ENCODE measurements at regions not wholly inside any gene's neighbourhood (a gene's known extent, or its start where the extent isn't known, plus 50 kb on each side); places are given as distances from the start of the nearest gene placed in this dataset.

DNA sequence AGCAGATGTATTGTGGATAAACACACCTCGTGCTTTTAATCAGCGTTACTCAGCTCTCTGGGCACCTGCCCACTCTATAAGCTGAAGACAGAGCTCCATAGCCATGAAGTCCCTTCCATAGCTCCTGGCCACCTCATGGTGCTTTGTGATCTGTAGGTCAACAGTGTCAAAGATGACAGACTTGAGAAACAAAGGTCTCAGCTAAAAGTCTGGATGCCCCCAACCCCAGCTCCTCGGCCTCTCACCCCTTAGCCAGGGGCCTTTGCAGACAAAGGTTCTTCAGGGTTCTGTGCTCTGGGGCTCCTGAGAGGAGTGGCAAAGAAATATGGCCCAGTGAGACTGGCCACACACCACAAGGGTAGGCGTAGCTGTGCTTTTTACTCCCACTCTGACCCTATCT, 168.6 kb downstream of the KLF13 start:
- H3K4me1 ChIP-seq (ENCODE audit: control insufficient read depth in 3 of 3, insufficient read depth in 2 of 3, low read depth in 1 of 3, low read length in 2 of 3) = no peaks in the 10 kb centered on the region
- H3K27me3 ChIP-seq (ENCODE audit: control insufficient read depth in 3 of 3, insufficient read depth in 3 of 3, low read length in 3 of 3) = no peaks in the 10 kb centered on the region
- no peak for FAIRE-seq
- no peaks in the 10 kb centered on the region for H3K36me3 ChIP-seq (ENCODE audit: control insufficient read depth in 3 of 3, insufficient read depth in 2 of 3, low read depth in 1 of 3, low read length in 3 of 3)
- H3K27ac ChIP-seq (ENCODE audit: low read depth in 1 of 3, low read length in 2 of 3) = no peak overlapping the region
- H3K4me3 ChIP-seq (ENCODE audit: low read depth in 1 of 3, low read length in 3 of 3) = no peak overlapping the region
- no peak for DNase-seq
- peaks cover 0 to 3% of the 10 kb centered on the region in 2 donors for H3K9me3 ChIP-seq (ENCODE audit: control insufficient read depth in 2 of 2, insufficient read depth in 1 of 2, low read depth in 1 of 2, low read length in 1 of 2)
- 72 to 82% (median 74%) methylated on average over 4 of the region's 4 CpGs for WGBS, 3 donors

DNA sequence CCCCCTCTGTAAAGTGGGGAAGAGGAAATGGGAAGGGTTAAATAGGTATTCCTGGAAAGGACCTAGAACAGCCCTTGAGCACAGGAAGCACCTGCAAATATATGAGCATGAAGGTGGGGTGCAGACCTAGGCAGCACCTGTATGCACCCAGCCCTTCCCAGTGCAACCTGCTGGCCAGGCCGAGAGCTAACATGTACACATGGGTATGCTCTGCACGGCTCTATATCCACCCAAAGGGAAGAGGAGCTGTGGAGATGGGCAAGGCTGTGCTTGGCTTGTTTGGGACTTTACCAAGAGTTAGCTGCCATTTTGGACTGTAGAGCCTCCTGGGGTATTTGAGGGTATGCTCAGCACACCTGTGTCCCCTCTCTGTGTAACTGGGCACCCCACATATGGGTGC, 171.2 kb downstream of the KLF13 start:
- Histone ChIP-seq H3K27me3 (ENCODE audit: control insufficient read depth in 3 of 3, insufficient read depth in 3 of 3, low read length in 3 of 3) (no peaks in the 10 kb centered on the region), H3K27ac (ENCODE audit: low read depth in 1 of 3, low read length in 2 of 3) (no peak overlapping the region), H3K9me3 (ENCODE audit: control insufficient read depth in 2 of 2, insufficient read depth in 1 of 2, low read depth in 1 of 2, low read length in 1 of 2) (peaks cover 0 to 1% of the 10 kb centered on the region in 2 donors), H3K4me1 (ENCODE audit: control insufficient read depth in 3 of 3, insufficient read depth in 2 of 3, low read depth in 1 of 3, low read length in 2 of 3) (no peaks in the 10 kb centered on the region), H3K4me3 (ENCODE audit: low read depth in 1 of 3, low read length in 3 of 3) (no peak overlapping the region), H3K36me3 (ENCODE audit: control insufficient read depth in 3 of 3, insufficient read depth in 2 of 3, low read depth in 1 of 3, low read length in 3 of 3) (no peaks in the 10 kb centered on the region)
- 73 to 82% (median 81%) methylated on average over 2 of the region's 2 CpGs for WGBS, 3 donors
- DNase-seq = no peak
- FAIRE-seq = no peak

DNA sequence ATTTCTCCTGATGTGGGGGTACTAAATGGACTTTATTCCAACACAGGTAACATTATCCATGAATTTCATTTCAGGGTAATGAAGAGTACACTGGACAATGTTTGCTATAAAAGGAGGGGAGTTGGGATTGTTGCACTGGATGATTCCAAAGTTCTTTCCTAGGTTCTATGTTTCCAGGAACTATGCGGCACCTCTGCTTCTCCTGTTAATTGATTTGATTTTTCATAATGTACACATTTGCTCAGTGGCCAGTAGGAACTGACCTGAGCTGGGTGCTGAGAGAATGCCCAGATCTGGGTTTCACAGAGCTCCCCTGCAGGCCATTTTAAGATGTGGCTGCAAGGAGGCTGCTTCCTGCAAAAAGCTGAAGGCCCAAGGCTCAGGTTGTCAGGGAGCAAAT, 171.7 kb downstream of the KLF13 start:
- Histone ChIP-seq H3K9me3 (ENCODE audit: control insufficient read depth in 2 of 2, insufficient read depth in 1 of 2, low read depth in 1 of 2, low read length in 1 of 2) (no peaks in the 10 kb centered on the region), H3K4me3 (ENCODE audit: low read depth in 1 of 3, low read length in 3 of 3) (no peak overlapping the region), H3K27me3 (ENCODE audit: control insufficient read depth in 3 of 3, insufficient read depth in 3 of 3, low read length in 3 of 3) (no peaks in the 10 kb centered on the region), H3K4me1 (ENCODE audit: control insufficient read depth in 3 of 3, insufficient read depth in 2 of 3, low read depth in 1 of 3, low read length in 2 of 3) (no peaks in the 10 kb centered on the region), H3K36me3 (ENCODE audit: control insufficient read depth in 3 of 3, insufficient read depth in 2 of 3, low read depth in 1 of 3, low read length in 3 of 3) (no peaks in the 10 kb centered on the region), H3K27ac (ENCODE audit: low read depth in 1 of 3, low read length in 2 of 3) (no peak overlapping the region)
- no peak for DNase-seq
- 33 to 71% (median 56%) methylated on average over 1 of the region's 1 CpG for WGBS, 3 donors
- FAIRE-seq = no peak

DNA sequence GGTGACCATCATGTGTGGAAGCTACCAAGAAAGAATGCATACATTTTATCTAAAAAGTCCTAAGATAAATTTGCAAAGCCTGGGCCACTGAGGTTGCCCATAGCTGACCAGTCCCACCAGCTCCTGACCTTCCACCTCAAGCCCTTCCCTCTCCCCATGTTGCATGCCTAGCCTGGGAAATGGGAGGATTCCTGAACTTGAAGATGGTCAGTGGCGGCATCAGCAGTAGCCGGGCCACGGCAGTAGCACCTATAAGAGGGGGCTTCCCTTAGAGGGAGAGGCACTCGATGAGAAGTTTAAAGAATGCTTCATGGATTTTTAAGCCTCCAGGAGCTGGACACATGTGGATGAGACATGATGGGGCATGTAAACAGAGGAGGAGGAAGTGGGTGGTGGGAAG, 172.1 kb downstream of the KLF13 start:
- FAIRE-seq = no peak
- H3K27ac ChIP-seq (ENCODE audit: low read depth in 1 of 3, low read length in 2 of 3) = no peak overlapping the region
- WGBS, 3 donors = 83 to 90% (median 85%) methylated on average over 4 of the region's 4 CpGs

DNA sequence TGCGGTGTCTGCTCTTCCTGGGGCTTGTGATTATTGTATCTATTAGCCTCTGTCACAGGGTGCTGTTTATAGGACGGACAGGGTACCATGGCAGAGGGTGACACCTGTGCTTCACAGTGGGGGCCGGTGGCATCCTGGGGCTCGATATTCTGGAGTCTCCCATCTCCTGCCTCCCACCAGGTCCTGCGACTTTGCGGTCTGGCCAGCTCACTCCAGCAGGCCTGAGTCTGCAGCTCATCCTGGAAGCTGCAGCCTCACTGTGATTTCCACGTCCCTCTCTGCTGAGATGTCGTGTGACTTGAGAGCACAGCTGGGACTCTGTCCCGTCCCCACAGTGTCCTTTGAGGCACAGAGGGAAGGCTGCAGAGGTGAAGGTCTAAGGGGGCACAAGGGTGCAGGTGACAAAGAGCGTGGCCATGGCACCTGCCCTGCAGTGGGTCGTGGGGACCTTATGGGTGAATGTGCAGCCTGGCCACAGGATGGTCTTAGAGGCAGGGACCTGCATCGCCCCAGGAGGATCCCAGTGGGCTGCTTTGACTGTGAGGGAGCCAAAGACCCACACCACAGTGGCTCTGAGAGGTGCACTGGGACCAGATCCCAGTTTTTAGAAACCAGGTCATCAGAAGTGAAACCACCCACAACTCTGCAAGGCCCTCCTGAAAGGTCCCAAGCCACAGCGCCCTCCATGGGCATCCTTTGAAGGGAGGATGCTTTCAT, 172.8 kb downstream of the KLF13 start:
- Histone ChIP-seq H3K27me3 (ENCODE audit: control insufficient read depth in 3 of 3, insufficient read depth in 3 of 3, low read length in 3 of 3) (peaks cover 0 to 1% (median 0%) of the 10 kb centered on the region in 3 donors), H3K4me1 (ENCODE audit: control insufficient read depth in 3 of 3, insufficient read depth in 2 of 3, low read depth in 1 of 3, low read length in 2 of 3) (no peaks in the 10 kb centered on the region), H3K27ac (ENCODE audit: low read depth in 1 of 3, low read length in 2 of 3) (no peak overlapping the region), H3K9me3 (ENCODE audit: control insufficient read depth in 2 of 2, insufficient read depth in 1 of 2, low read depth in 1 of 2, low read length in 1 of 2) (no peaks in the 10 kb centered on the region), H3K36me3 (ENCODE audit: control insufficient read depth in 3 of 3, insufficient read depth in 2 of 3, low read depth in 1 of 3, low read length in 3 of 3) (no peaks in the 10 kb centered on the region), H3K4me3 (ENCODE audit: low read depth in 1 of 3, low read length in 3 of 3) (no peak overlapping the region)
- FAIRE-seq (no peak), DNase-seq (no peak)
- WGBS, 3 donors = 84 to 87% (median 84%) methylated on average over 13 of the region's 13 CpGs

More for the DNA sequence above, 172.1 kb downstream of the KLF13 start:
- no peaks in the 10 kb centered on the region for H3K9me3 ChIP-seq (ENCODE audit: control insufficient read depth in 2 of 2, insufficient read depth in 1 of 2, low read depth in 1 of 2, low read length in 1 of 2)
- DNase-seq = no peak
- H3K27me3 ChIP-seq (ENCODE audit: control insufficient read depth in 3 of 3, insufficient read depth in 3 of 3, low read length in 3 of 3) = no peaks in the 10 kb centered on the region
- no peaks in the 10 kb centered on the region for H3K4me1 ChIP-seq (ENCODE audit: control insufficient read depth in 3 of 3, insufficient read depth in 2 of 3, low read depth in 1 of 3, low read length in 2 of 3)
- no peak overlapping the region for H3K4me3 ChIP-seq (ENCODE audit: low read depth in 1 of 3, low read length in 3 of 3)
- H3K36me3 ChIP-seq (ENCODE audit: control insufficient read depth in 3 of 3, insufficient read depth in 2 of 3, low read depth in 1 of 3, low read length in 3 of 3) = no peaks in the 10 kb centered on the region

DNA sequence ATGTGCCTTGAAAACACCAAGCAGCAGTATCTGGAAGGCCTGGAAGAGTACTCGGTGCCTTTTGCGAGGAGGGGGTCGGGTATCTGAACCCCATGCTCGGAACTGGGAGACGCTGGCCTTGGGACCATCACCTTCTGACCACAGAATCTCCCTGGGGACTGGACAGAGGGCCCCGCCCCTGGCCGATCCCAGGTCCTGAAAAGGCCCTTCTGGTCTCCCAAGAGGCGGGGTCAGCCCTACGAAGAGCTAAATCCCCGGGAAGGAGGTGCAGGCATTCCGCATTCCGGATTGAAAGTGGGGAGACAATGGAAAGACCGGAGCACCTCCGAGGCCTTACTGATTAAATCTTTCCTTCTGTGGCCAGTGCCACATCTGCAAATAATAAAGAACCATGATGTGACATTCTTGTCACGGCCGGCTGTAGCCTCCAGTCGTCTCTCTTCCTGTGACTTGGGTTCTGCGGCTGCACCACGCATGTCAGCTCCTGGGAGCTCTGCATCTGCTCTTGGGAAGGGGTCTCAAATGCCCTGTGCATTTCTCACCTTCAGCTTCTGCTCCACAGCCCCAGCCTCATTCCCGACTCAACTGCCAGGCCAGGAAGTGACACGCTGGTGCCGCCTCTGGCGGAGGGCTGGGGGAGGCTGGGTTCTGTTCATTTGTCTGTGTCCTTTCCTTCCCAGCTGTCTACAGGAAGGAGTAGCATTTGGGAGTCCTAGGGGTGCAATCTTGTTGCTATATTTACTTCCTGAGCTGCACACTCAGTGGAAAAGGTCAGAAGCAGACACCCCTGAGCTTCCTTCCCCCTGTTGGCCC, 173.5 kb downstream of the KLF13 start:
- H3K4me3 ChIP-seq (ENCODE audit: low read depth in 1 of 3, low read length in 3 of 3) = no peak overlapping the region
- no peak for FAIRE-seq
- WGBS, 3 donors = 80 to 88% (median 87%) methylated on average over 23 of the region's 23 CpGs
- no peaks in the 10 kb centered on the region for H3K4me1 ChIP-seq (ENCODE audit: control insufficient read depth in 3 of 3, insufficient read depth in 2 of 3, low read depth in 1 of 3, low read length in 2 of 3)
- H3K27ac ChIP-seq (ENCODE audit: low read depth in 1 of 3, low read length in 2 of 3) = no peak overlapping the region
- DNase-seq = no peak
- peaks cover 0 to 3% (median 0%) of the 10 kb centered on the region in 3 donors for H3K27me3 ChIP-seq (ENCODE audit: control insufficient read depth in 3 of 3, insufficient read depth in 3 of 3, low read length in 3 of 3)
- H3K9me3 ChIP-seq (ENCODE audit: control insufficient read depth in 2 of 2, insufficient read depth in 1 of 2, low read depth in 1 of 2, low read length in 1 of 2) = no peaks in the 10 kb centered on the region
- H3K36me3 ChIP-seq (ENCODE audit: control insufficient read depth in 3 of 3, insufficient read depth in 2 of 3, low read depth in 1 of 3, low read length in 3 of 3) = no peaks in the 10 kb centered on the region

DNA sequence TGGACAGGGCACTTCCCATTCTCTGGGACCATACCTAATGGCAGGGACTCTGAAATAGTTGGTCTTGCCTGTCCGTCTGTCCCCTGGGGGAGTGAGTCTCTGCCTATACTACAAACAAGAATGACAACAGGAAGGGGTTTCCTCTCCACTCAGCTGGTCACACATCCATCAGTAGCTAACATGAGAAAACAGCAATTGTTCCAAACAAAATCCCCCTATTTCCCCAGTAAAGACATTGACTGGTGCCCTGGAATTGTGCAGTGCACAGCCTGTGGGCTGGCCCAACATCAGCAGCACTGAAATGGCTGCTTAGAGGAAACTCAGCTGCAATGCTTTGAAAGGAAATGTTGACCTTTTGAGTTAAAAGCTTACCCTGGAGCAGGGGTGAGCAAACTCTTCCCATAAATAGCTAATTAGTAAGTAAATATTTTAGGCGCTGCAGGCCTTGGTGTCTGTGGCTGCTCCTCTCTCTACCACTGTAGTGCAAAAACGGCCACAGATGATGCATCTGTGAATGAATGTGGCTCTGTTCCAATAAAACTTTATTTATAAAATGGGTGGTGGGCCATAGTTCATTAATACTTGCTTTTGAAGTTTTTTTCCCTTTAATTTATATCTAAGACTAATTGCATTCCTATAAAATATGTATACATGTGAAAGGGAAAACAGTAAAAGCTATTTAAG, 174.3 kb downstream of the KLF13 start:
- H3K27me3 ChIP-seq (ENCODE audit: control insufficient read depth in 3 of 3, insufficient read depth in 3 of 3, low read length in 3 of 3) = peaks cover 0 to 3% (median 0%) of the 10 kb centered on the region in 3 donors
- H3K4me1 ChIP-seq (ENCODE audit: control insufficient read depth in 3 of 3, insufficient read depth in 2 of 3, low read depth in 1 of 3, low read length in 2 of 3) = no peaks in the 10 kb centered on the region
- H3K36me3 ChIP-seq (ENCODE audit: control insufficient read depth in 3 of 3, insufficient read depth in 2 of 3, low read depth in 1 of 3, low read length in 3 of 3) = no peaks in the 10 kb centered on the region
- 58 to 69% (median 68%) methylated on average over 3 of the region's 3 CpGs for WGBS, 3 donors
- no peak for FAIRE-seq
- no peak overlapping the region for H3K4me3 ChIP-seq (ENCODE audit: low read depth in 1 of 3, low read length in 3 of 3)
- no peak overlapping the region for H3K27ac ChIP-seq (ENCODE audit: low read depth in 1 of 3, low read length in 2 of 3)
- no peak for DNase-seq
- H3K9me3 ChIP-seq (ENCODE audit: control insufficient read depth in 2 of 2, insufficient read depth in 1 of 2, low read depth in 1 of 2, low read length in 1 of 2) = no peaks in the 10 kb centered on the region

DNA sequence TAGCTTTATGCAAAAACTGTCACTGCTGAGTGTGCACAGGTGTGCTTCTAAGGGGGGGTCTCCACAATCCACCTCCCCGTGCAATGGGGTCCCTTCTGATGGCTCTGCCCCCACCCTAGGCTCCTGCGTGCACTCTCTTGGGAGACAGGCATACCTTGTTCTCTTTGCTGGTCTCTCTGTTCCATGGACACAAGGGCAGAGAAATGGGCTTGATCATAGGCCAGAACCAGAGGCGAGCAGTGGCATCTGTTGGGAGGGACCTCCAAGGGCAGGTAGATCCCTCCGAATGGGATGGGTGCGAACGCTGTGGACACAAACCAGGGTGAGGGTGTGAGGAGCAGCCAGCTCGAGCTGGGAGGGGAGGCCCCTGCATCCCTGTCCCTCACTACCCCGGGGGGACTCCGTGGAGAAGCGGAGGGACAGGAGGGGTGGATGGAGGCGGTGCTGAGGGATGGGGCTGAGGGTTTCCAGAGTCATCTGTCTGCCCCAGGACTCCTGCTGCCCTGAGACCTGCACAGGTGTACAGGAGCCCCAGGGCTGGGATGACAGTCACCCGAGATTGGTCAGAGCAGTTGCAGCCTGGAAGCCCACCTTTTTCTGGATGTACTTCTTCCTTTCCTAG, 175.0 kb downstream of the KLF13 start:
- no peak overlapping the region for H3K4me3 ChIP-seq (ENCODE audit: low read depth in 1 of 3, low read length in 3 of 3)
- no peak for DNase-seq
- 89 to 91% (median 89%) methylated on average over 12 of the region's 12 CpGs for WGBS, 3 donors
- no peaks in the 10 kb centered on the region for H3K4me1 ChIP-seq (ENCODE audit: control insufficient read depth in 3 of 3, insufficient read depth in 2 of 3, low read depth in 1 of 3, low read length in 2 of 3)
- H3K27me3 ChIP-seq (ENCODE audit: control insufficient read depth in 3 of 3, insufficient read depth in 3 of 3, low read length in 3 of 3) = peaks cover 0 to 3% (median 0%) of the 10 kb centered on the region in 3 donors
- no peak overlapping the region for H3K27ac ChIP-seq (ENCODE audit: low read depth in 1 of 3, low read length in 2 of 3)
- no peak for FAIRE-seq
- no peaks in the 10 kb centered on the region for H3K9me3 ChIP-seq (ENCODE audit: control insufficient read depth in 2 of 2, insufficient read depth in 1 of 2, low read depth in 1 of 2, low read length in 1 of 2)
- no peaks in the 10 kb centered on the region for H3K36me3 ChIP-seq (ENCODE audit: control insufficient read depth in 3 of 3, insufficient read depth in 2 of 3, low read depth in 1 of 3, low read length in 3 of 3)

Measured in small intestine (tissue), 7 donors.